ENCODE measurements at regions not wholly inside any gene's neighbourhood (a gene's known extent, or its start where the extent isn't known, plus 50 kb on each side); places are given as distances from the start of the nearest gene placed in this dataset.

- no peak for DNase-seq
Observed at GRCh38 chr11:134660416-134660815, 248.4 kb upstream of the B3GAT1 start.

- DNase-seq: no peak
Observed at GRCh38 chr11:134659882-134660281, 247.8 kb upstream of the B3GAT1 start.

- no peak for DNase-seq
Observed at GRCh38 chr11:134658481-134659225, 246.6 kb upstream of the B3GAT1 start.

GRCh38 chr11:134657631-134658030 is 245.6 kb upstream of the B3GAT1 start:
- DNase-seq: no peak

- DNase-seq: peak; percentile 20
Observed at GRCh38 chr11:134656861-134657540, 245.0 kb upstream of the B3GAT1 start.

GRCh38 chr11:134656086-134656840 is 244.2 kb upstream of the B3GAT1 start:
- peak; percentile 29 for DNase-seq

- DNase-seq: no peak
Observed at GRCh38 chr11:134655189-134655989, 243.3 kb upstream of the B3GAT1 start.

GRCh38 chr11:134654161-134654915 is 242.3 kb upstream of the B3GAT1 start:
- DNase-seq: no peak

- DNase-seq: no peak
Observed at GRCh38 chr11:134652586-134653255, 240.7 kb upstream of the B3GAT1 start.

GRCh38 chr11:134647066-134647743 is 235.2 kb upstream of the B3GAT1 start:
- no peak for DNase-seq

GRCh38 chr11:134646561-134646960 is 234.5 kb upstream of the B3GAT1 start:
- DNase-seq: no peak

- DNase-seq: no peak
Observed at GRCh38 chr11:134645576-134645975, 233.5 kb upstream of the B3GAT1 start.

- no peak for DNase-seq
Observed at GRCh38 chr11:134644476-134645456, 232.7 kb upstream of the B3GAT1 start.

- no peak for DNase-seq
Observed at GRCh38 chr11:134643115-134644012, 231.3 kb upstream of the B3GAT1 start.

- DNase-seq: no peak
Observed at GRCh38 chr11:134642206-134642605, 230.2 kb upstream of the B3GAT1 start.

GRCh38 chr11:134640971-134641968 is 229.2 kb upstream of the B3GAT1 start:
- no peak for DNase-seq

- no peak for DNase-seq
Observed at GRCh38 chr11:134640536-134640935, 228.5 kb upstream of the B3GAT1 start.
